Natural killer cell (primary cell): ENCODE measurements at regions not wholly inside any gene's neighbourhood (a gene's known extent, or its start where the extent isn't known, plus 50 kb on each side); places are given as distances from the start of the nearest gene placed in this dataset.

Experiments
- ATAC-seq, 3 donors: fragments of 150-1000 bp in 2 of 3; fragments of 200-7000 bp in 1 of 3; cut with Tn5 transposase; 1 replicate in 1 of 3; 2 replicates in 2 of 3; pipeline ENCODE4 v1.10.0; 2021; ENCODE audit warnings: mild to moderate bottlenecking in 2 of 3, moderate library complexity in 2 of 3
- DNase-seq, 2 donors: peaks; one replicate each; pipeline versions ENCODE4 v3.0.0 to v3.0.0-alpha.2; 2013 to 2021; ENCODE audit warnings: mixed read lengths in 1 of 2
- H3K27ac ChIP-seq: one replicate; pipeline ENCODE4 v1.5.1; 2013; ENCODE audit warnings: mild to moderate bottlenecking, low read length
- H3K27me3 ChIP-seq: one replicate; pipeline ENCODE4 v1.6.1; 2013; ENCODE audit warnings: low read length; ENCODE audit not compliant: control insufficient read depth, insufficient read depth
- H3K36me3 ChIP-seq: one replicate; pipeline ENCODE4 v1.6.1; 2013; ENCODE audit warnings: low read length; ENCODE audit not compliant: control insufficient read depth, insufficient read depth
- H3K4me1 ChIP-seq: one replicate; pipeline ENCODE4 v1.6.1; 2013; ENCODE audit warnings: low read length; ENCODE audit not compliant: control insufficient read depth, insufficient read depth
- H3K4me3 ChIP-seq: one replicate; pipeline ENCODE4 v1.5.1; 2013; ENCODE audit warnings: low read length
- H3K9me3 ChIP-seq: one replicate; pipeline ENCODE4 v1.6.1; 2013; ENCODE audit warnings: low read length; ENCODE audit not compliant: control insufficient read depth, insufficient read depth
- H3K27ac Mint-ChIP-seq, 2 donors: one replicate each; pipeline ENCODE4 v1.8.0; 2022; ENCODE audit warnings: mild to moderate bottlenecking in 2 of 2, mixed read lengths in 2 of 2, moderate library complexity in 1 of 2
- H3K27me3 Mint-ChIP-seq, 2 donors: one replicate each; pipeline ENCODE4 v1.8.0; 2022; ENCODE audit warnings: low read depth in 2 of 2, mixed read lengths in 2 of 2
- H3K36me3 Mint-ChIP-seq: one replicate; pipeline ENCODE4 v1.8.0; 2022; ENCODE audit warnings: mixed read lengths
- H3K4me1 Mint-ChIP-seq, 2 donors: one replicate each; pipeline ENCODE4 v1.8.0; 2022; ENCODE audit warnings: mixed read lengths in 2 of 2
- H3K4me3 Mint-ChIP-seq: one replicate; pipeline ENCODE4 v1.8.0; 2022; ENCODE audit warnings: mild to moderate bottlenecking, moderate library complexity, mixed read lengths
- H3K9me3 Mint-ChIP-seq, 2 donors: one replicate each; pipeline ENCODE4 v1.8.0; 2022; ENCODE audit warnings: mixed read lengths in 2 of 2
- WGBS: methylation state at CpG from one replicate; pipeline ENCODE4 v1.1.7; 2013; ENCODE audit warnings: missing lambda C conversion rate; ENCODE audit not compliant: insufficient coverage; 5-methylcytosine and 5-hydroxymethylcytosine counted together
- intact Hi-C: fragments of 100-400 bp; cut with micrococcal nuclease; formaldehyde crosslinking; loops from one replicate; pipeline ENCODE4 v1.14.2; 2022
- TF ChIP-seq, protein P1 (sequence below): fragments of 200-600 bp; IDR thresholded peaks from one replicate; pipeline ENCODE4 v1.8.0; 2022; ENCODE audit warnings: antibody characterized with exemption

DNA sequence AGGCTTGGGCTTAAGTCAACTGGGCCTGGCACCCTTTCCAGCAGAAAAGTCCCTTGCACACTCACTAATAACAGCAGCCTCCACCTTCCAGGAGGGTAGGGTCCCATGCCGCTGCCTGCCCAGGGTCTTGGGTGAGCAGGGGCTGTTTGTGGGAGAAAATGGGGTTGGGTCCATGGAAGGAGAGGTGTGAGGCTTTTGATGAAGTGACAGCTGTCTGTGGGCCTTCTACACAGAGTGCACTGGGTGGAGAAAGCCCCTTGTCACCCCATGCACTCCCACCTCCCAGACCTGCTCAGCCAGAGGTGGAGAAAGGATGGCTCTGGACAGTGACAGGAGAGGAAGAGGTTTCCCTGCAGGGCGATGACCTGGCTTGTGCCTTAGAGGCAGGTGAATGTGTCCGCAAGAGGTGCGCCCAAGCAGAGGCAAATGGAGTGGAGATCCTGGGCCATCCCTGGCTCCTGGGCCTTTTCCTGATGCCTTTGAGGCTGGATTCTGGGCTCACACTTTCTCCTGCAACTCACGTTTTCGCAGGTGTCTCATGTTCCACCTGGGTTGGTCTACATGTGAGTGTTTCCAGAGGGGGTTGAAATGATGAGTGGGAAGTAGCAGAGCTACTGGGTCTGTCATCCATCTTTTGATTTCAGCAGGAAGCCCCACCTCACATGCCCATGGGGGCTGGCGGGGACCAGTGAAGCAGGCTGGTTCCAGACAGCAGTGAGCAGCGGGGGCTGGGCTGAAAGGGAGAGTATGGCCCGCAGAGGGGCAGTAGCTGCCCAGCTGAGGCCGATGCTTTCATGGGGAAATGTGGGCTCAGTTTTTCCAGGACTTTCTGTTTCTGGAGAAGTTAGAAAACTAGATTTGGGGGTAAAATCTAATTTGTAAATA lies 85.2 kb upstream of the PRR23E start:
- DNase-seq (no peak), ATAC-seq (no peak)
- H3K4me1 Mint-ChIP-seq = no peaks in the 10 kb centered on the region
- Histone ChIP-seq H3K27ac (no peak overlapping the region), H3K36me3 (no peaks in the 10 kb centered on the region), H3K9me3 (peaks cover 7% of the 10 kb centered on the region), H3K4me1 (no peaks in the 10 kb centered on the region), H3K4me3 (no peak overlapping the region), H3K27me3 (no peaks in the 10 kb centered on the region)
- no peak overlapping the region for H3K4me3 Mint-ChIP-seq
- WGBS = 87% methylated on average over 9 of the region's 10 CpGs
- peaks cover 0 to 8% of the 10 kb centered on the region in 2 donors for H3K27me3 Mint-ChIP-seq
- TF ChIP-seq, protein P1, sequence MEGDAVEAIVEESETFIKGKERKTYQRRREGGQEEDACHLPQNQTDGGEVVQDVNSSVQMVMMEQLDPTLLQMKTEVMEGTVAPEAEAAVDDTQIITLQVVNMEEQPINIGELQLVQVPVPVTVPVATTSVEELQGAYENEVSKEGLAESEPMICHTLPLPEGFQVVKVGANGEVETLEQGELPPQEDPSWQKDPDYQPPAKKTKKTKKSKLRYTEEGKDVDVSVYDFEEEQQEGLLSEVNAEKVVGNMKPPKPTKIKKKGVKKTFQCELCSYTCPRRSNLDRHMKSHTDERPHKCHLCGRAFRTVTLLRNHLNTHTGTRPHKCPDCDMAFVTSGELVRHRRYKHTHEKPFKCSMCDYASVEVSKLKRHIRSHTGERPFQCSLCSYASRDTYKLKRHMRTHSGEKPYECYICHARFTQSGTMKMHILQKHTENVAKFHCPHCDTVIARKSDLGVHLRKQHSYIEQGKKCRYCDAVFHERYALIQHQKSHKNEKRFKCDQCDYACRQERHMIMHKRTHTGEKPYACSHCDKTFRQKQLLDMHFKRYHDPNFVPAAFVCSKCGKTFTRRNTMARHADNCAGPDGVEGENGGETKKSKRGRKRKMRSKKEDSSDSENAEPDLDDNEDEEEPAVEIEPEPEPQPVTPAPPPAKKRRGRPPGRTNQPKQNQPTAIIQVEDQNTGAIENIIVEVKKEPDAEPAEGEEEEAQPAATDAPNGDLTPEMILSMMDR = no peak
- H3K36me3 Mint-ChIP-seq = peaks cover 4% of the 10 kb centered on the region
- no peak overlapping the region for H3K27ac Mint-ChIP-seq
- H3K9me3 Mint-ChIP-seq = peaks cover 6 to 7% of the 10 kb centered on the region in 2 donors
- intact Hi-C loops = no loop called here

DNA sequence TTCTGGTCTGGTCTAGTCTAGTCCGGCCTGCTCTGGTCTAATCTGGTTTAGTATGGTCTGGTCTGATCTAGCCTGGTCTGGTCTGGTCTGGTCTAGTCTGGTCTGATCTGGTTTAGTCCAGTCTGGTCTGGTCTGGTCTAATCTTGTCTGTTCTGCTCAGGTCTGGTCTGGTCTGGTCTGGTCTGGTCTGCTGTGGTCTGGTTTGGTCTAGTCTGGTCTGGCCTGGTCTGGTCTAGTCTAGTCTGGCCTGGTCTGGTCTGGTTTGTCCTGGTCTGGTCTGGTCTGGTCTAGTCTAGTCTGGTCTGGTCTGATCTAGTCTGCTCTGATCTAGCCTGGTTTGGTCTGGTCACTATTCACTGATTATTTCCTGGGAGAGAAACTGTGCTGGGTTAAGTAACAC lies 84.1 kb upstream of the PRR23E start:
- Histone ChIP-seq H3K4me1 (no peaks in the 10 kb centered on the region), H3K27ac (no peak overlapping the region), H3K9me3 (peaks cover 7% of the 10 kb centered on the region), H3K36me3 (no peaks in the 10 kb centered on the region), H3K27me3 (no peaks in the 10 kb centered on the region), H3K4me3 (no peak overlapping the region)
- DNase-seq (no peak), ATAC-seq (peak in 1 of 3 donors; percentile 35)
- Mint-ChIP-seq H3K27ac (no peak overlapping the region), H3K36me3 (peaks cover 7% of the 10 kb centered on the region), H3K9me3 (peaks cover 6 to 7% of the 10 kb centered on the region in 2 donors), H3K4me1 (no peaks in the 10 kb centered on the region), H3K4me3 (no peak overlapping the region), H3K27me3 (peaks cover 0 to 8% of the 10 kb centered on the region in 2 donors)
- TF ChIP-seq, protein P1 = no peak
- intact Hi-C loops = no loop called here
- 88% methylated on average over 1 of the region's 1 CpG for WGBS

DNA sequence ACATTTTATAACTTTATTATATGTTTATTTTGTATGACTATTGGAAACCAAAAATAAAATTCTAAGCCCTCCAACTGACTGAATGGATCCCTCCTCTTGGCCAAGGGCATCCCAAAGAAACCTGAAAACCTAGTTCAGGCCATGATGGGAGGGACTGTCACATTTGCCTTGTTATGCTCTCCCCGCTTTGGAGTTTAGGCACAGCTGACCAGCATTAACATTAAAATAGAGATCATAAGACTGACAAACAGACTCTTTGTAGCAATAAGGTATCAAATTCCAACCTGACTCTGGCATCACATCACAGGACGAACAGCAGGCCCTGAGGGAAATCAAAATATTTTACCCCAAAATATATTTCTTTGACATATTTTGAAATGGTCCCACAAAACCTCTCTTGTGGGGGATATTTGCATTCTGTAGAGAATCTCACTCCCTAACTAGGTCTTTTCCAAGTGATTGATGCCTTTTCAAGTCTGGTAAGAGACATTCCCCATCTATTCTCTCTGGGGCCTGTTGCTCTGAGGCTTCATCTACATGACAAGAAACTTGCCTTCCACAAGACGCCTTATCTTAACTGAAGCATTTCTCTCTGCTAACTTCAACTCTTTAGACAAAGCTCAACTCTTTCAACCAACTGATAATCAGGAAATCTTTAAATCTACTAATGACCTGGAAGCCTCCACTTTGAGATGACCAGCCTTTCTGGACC lies 81.8 kb upstream of the PRR23E start:
- Histone ChIP-seq H3K27me3 (no peaks in the 10 kb centered on the region), H3K4me3 (no peak overlapping the region), H3K36me3 (no peaks in the 10 kb centered on the region), H3K27ac (no peak overlapping the region), H3K9me3 (peaks cover 7% of the 10 kb centered on the region), H3K4me1 (no peaks in the 10 kb centered on the region)
- ATAC-seq = no peak
- Mint-ChIP-seq H3K4me3 (no peak overlapping the region), H3K36me3 (peaks cover 7% of the 10 kb centered on the region), H3K27ac (no peak overlapping the region), H3K27me3 (peaks cover 7 to 8% of the 10 kb centered on the region in 2 donors), H3K9me3 (peaks cover 6 to 7% of the 10 kb centered on the region in 2 donors), H3K4me1 (no peaks in the 10 kb centered on the region)
- TF ChIP-seq, protein P1 = no peak
- 72% methylated on average over 3 of the region's 3 CpGs for WGBS
- no peak for DNase-seq
- intact Hi-C loops = no loop called here
